Adrenal gland (tissue), 9 donors: ENCODE measurements at regions not wholly inside any gene's neighbourhood (a gene's known extent, or its start where the extent isn't known, plus 50 kb on each side); places are given as distances from the start of the nearest gene placed in this dataset.

Experiments used
- DNase-seq, 7 donors: peaks; one replicate each; pipeline ENCODE4 v3.0.0-alpha.2; 2019 to 2020
- H3K27ac ChIP-seq, 5 donors: fragments of 200-600 bp; sonication (generic) in 4 of 5; 1 replicate in 3 of 5; 2 replicates in 2 of 5; pipeline versions ENCODE4 v1.5.1 to v1.8.0; 2016 to 2020; ENCODE audit warnings: mild to moderate bottlenecking in 1 of 5
- H3K27me3 ChIP-seq: fragments of 200-600 bp; 2 replicates; pipeline ENCODE4 v1.8.0; 2021
- H3K36me3 ChIP-seq, 2 donors: fragments of 200-600 bp; replicated peaks in 1 of 2; 1 replicate in 1 of 2; 2 replicates in 1 of 2; pipeline versions ENCODE4 v1.5.1 to v1.8.0; 2018 to 2022
- H3K4me1 ChIP-seq, 2 donors: fragments of 200-600 bp; replicated peaks in 1 of 2; 1 replicate in 1 of 2; 2 replicates in 1 of 2; pipeline versions ENCODE4 v1.5.1 to v1.8.0; 2018 to 2021
- H3K4me3 ChIP-seq, 4 donors: fragments of 200-600 bp; sonication (generic) in 3 of 4; one replicate each; pipeline ENCODE4 v1.5.1; 2016 to 2018
- H3K9me3 ChIP-seq, 3 donors: fragments of 200-600 bp; sonication (generic) in 1 of 3; replicated peaks in 1 of 3; 1 replicate in 2 of 3; 2 replicates in 1 of 3; pipeline versions ENCODE4 v1.5.1 to v1.8.0; 2016 to 2021
- POLR2A ChIP-seq, 2 donors: fragments of 450-650 bp; IDR thresholded peaks; one replicate each; pipeline ENCODE4 v1.6.1; 2017; ENCODE audit warnings: antibody characterized with exemption in 2 of 2, mild to moderate bottlenecking in 2 of 2, moderate library complexity in 1 of 2
- WGBS, 4 donors: extraction: QIAGEN DNeasy Blood & Tissue Kit in 2 of 4; methylation state at CpG; one replicate each; pipeline versions ENCODE4 v1.1.5 to v1.1.7; 2013 to 2017; 5-methylcytosine and 5-hydroxymethylcytosine counted together
- intact Hi-C, 2 donors: fragments of 100-400 bp; cut with DNase I; formaldehyde crosslinking; loops; one replicate each; pipeline versions ENCODE4 v1.14.1 to v1.15.0; 2022 to 2023
- TF ChIP-seq, protein P1 (sequence below), 6 experiments: fragments of 450-650 bp in 4 of 6; fragments of 200-600 bp in 2 of 6; sonication (generic) in 1 of 6; IDR thresholded peaks; 1 replicate in 5 of 6; 2 replicates in 1 of 6; pipeline versions ENCODE4 v1.5.1 to v1.8.0; 2016 to 2021; ENCODE audit warnings: antibody characterized with exemption in 6 of 6, mild to moderate bottlenecking in 2 of 6, moderate library complexity in 1 of 6
- donor health status: healthy with polysubstance abuse.
- donor health status: Bipolar disorder and iron deficiency.
- donor health status: DM: yes; HTN: yes; CAD: no.
- donor health status: DM: no; HTN: no; CAD: no.
- donor health status: DM: no; HTN: no; CAD: no.

DNA sequence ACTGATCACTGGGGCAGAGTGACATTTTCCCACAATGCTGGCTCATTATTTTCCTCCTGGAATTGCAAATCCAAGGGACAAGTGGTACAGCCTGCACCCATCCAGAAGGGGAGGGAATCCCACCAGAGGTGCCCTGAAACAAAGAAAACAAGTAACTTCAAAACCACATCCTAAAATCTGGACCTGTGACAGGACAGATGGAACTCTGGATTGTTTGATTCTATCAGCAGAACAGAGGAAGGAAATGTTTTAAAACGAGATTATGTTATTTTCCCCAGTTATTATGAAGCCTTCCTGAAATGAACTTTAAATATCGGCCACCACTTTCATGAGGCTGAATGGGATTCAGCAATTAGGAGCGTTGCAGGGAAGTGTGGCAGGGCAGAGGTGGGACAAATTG, 62.2 kb upstream of the ECHDC3 start:
- no peaks in the 10 kb centered on the region for H3K36me3 ChIP-seq
- no peak overlapping the region for H3K4me3 ChIP-seq
- intact Hi-C loops: no loop called here
- H3K4me1 ChIP-seq: peaks cover 5 to 9% of the 10 kb centered on the region in 2 donors
- no peak for DNase-seq
- 38 to 55% (median 54%) methylated on average over 3 of the region's 3 CpGs for WGBS, 4 donors
- no peak for TF ChIP-seq POLR2A (IDR thresholded peaks at IDR 0.05)
- no peaks in the 10 kb centered on the region for H3K27me3 ChIP-seq
- no peaks in the 10 kb centered on the region for H3K9me3 ChIP-seq
- H3K27ac ChIP-seq: no peak overlapping the region

DNA sequence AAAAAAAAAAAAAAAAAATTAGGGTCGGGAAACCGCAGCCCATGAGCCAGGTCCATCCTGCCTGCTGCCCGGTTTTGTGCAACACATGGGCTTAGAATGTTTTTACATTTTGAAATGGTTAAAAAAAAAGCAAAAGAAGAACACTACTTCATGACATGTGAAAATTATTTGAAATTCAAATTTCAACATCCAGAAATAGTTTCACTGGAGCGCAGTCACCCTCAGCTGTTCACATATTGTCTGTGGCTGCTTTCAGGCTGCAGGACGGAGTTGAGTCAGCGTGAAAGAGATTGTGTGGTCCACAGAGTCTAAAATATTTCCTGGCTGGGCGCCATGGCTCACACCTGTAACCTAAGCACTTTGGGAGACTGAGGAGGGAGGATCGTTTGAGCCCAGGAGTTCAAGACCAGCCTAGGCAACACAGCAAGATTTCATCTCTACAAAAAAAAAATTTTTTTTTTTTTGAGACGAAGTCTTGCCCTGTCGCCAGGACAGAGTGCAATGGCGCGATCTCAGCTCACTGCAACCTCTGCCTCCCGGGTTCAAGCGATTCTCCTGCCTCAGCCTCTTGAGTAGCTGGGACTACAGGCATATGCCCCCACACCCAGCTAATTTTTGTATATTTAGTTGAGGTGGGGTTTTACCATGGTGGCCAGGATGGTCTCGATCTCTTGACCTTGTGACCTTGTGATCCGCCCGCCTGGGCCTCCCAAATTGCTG, 63.9 kb upstream of the ECHDC3 start:
- intact Hi-C loops: no loop called here
- peak in 1 of 7 donors; percentile 23 for DNase-seq
- no peaks in the 10 kb centered on the region for H3K36me3 ChIP-seq
- no peaks in the 10 kb centered on the region for H3K9me3 ChIP-seq
- 73 to 79% (median 76%) methylated on average over 17 of the region's 17 CpGs for WGBS, 4 donors
- no peaks in the 10 kb centered on the region for H3K4me1 ChIP-seq
- TF ChIP-seq, protein P1, sequence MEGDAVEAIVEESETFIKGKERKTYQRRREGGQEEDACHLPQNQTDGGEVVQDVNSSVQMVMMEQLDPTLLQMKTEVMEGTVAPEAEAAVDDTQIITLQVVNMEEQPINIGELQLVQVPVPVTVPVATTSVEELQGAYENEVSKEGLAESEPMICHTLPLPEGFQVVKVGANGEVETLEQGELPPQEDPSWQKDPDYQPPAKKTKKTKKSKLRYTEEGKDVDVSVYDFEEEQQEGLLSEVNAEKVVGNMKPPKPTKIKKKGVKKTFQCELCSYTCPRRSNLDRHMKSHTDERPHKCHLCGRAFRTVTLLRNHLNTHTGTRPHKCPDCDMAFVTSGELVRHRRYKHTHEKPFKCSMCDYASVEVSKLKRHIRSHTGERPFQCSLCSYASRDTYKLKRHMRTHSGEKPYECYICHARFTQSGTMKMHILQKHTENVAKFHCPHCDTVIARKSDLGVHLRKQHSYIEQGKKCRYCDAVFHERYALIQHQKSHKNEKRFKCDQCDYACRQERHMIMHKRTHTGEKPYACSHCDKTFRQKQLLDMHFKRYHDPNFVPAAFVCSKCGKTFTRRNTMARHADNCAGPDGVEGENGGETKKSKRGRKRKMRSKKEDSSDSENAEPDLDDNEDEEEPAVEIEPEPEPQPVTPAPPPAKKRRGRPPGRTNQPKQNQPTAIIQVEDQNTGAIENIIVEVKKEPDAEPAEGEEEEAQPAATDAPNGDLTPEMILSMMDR (IDR thresholded peaks at IDR 0.05): no peak
- TF ChIP-seq POLR2A (IDR thresholded peaks at IDR 0.05): no peak
- H3K4me3 ChIP-seq: no peak overlapping the region
- H3K27ac ChIP-seq: no peak overlapping the region
- H3K27me3 ChIP-seq: no peaks in the 10 kb centered on the region

DNA sequence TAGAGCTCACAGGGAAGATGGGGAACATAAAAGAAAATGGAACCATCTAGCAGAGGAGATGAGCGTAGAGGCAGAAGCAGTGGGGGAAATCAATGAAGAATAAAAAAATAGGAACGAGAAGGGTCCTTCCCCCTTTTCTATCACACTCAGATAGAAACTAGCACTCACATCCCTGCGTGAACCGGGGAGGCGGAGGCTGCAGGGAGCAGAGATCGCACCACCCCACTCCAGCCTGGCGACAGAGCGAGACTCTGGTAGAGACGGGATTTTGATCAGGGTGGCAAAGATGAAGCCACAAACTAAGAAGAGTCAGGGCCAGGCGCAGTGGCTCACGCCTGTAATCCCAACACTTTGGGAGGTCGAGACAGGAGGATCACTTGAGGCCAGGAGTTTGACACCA, 64.7 kb upstream of the ECHDC3 start:
- 83 to 91% (median 85%) methylated on average over 10 to 12 of the region's 12 CpGs for WGBS, 4 donors
- intact Hi-C loops: no loop called here

DNA sequence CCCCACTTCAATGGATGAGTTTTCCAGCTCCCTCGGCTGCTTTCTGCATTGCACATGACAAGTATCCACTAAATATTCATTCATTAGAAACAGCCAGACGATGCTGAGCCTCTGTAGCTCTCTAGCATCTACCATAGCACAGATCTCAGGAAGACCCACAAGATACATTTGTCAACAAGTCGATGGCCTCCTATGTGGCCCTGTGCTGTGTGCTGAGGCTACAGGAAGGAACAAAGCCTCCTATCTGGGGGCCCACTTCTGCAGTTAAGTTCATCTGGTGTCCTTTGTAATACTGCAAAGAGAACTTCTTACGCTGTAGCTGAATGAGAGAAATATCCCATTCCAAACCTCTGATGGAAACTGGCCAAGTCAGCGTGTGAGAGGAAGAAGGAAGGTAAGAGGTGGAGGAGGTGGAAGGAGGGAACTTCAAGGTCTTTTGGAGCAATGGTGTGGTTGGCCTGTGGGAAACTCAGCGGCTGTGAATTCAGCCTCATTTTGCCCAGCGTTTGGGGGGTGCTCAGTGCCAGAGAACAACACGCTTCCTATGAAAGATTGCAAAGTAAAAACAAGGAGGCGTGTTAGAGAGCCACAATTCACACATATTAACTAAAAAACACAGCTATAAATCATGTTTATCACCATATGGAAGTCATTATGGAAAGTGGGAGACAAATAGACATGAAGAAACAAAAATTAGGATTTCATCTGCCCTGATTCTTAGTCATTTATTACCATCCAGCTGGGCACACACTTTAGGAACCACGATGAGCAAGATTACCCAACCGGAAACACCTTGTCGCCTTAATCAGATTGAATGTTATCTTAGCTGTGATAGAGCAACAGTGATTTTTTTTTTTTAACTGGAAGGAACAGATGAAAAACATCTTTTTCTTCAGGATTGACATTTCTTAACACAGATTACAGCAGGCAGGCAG, 62.2 kb upstream of the USP6NL start:
- Histone ChIP-seq H3K27me3 (no peaks in the 10 kb centered on the region), H3K27ac (no peak overlapping the region), H3K4me3 (no peak overlapping the region), H3K4me1 (no peaks in the 10 kb centered on the region), H3K9me3 (no peaks in the 10 kb centered on the region), H3K36me3 (no peaks in the 10 kb centered on the region)
- TF ChIP-seq, protein P1 (IDR thresholded peaks at IDR 0.05): no peak
- TF ChIP-seq POLR2A (IDR thresholded peaks at IDR 0.05): no peak
- WGBS, 4 donors: 53 to 66% (median 60%) methylated on average over 12 of the region's 12 CpGs
- no peak for DNase-seq
- intact Hi-C loops: no loop called here

More for the DNA sequence above, 64.7 kb upstream of the ECHDC3 start:
- Histone ChIP-seq H3K27ac (no peak overlapping the region), H3K36me3 (no peaks in the 10 kb centered on the region), H3K27me3 (no peaks in the 10 kb centered on the region), H3K4me3 (no peak overlapping the region), H3K9me3 (no peaks in the 10 kb centered on the region), H3K4me1 (no peaks in the 10 kb centered on the region)
- no peak for DNase-seq
- TF ChIP-seq, protein P1 (IDR thresholded peaks at IDR 0.05): no peak
- TF ChIP-seq POLR2A (IDR thresholded peaks at IDR 0.05): no peak
